GM12892 (cell line): ENCODE measurements at regions not wholly inside any gene's neighbourhood (a gene's known extent, or its start where the extent isn't known, plus 50 kb on each side); places are given as distances from the start of the nearest gene placed in this dataset.

Experiments used
- POLR2A ChIP-seq: IDR thresholded peaks from 2 replicates; pipeline ENCODE4 v1.6.1; 2011; ENCODE audit warnings: low read depth, low read length, control low read depth
- TAF1 ChIP-seq: IDR thresholded peaks from 2 replicates; pipeline ENCODE4 v1.6.1; 2011; ENCODE audit warnings: low read depth, mild to moderate bottlenecking, control low read depth, low read length, borderline replicate concordance

DNA sequence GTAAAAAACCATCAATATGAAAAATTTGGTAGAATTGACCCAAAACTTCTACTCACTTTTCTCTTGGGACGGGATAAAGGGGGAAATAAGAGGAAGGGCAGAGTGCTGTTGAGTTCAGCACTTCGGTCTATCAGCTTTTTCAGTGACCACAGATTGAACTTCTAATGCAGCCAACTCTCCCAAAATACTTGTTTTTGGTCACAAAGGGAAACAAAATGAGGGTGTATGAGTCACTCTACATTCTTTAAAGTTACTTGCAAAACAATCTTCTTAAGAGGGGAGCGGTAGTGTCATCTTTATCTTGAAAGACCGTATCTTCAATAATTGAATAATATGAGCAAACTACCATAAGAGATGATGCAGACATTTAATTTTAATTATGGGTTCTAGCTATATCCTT is 661.3 kb downstream of the CD109 start:
- no peak for TF ChIP-seq TAF1
- no peak for TF ChIP-seq POLR2A
